ENCODE measurements at regions not wholly inside any gene's neighbourhood (a gene's known extent, or its start where the extent isn't known, plus 50 kb on each side); places are given as distances from the start of the nearest gene placed in this dataset.

GRCh38 chr21:38744861-38745260 lies 60.9 kb upstream of the ETS2 start:
- TF ChIP-seq CTCF (IDR thresholded peaks at IDR 0.05; ENCODE audit: insufficient read depth, low read depth, low read length): no peak
- CTCF ChIA-PET: interaction anchor here (1.5 to 1.7 kb wide), 2 partner anchors 10 to 393 kb away, joined by 4 read pairs; no protein-coding TSS in a partner anchor
- Histone ChIP-seq H3K27me3 (ENCODE audit: control insufficient read depth, insufficient read depth, low read length) (no peaks in the 10 kb centered on the region), H3K4me3 (ENCODE audit: low read depth, low read length) (no peak overlapping the region), H3K36me3 (ENCODE audit: control insufficient read depth, insufficient read depth, low read length) (no peaks in the 10 kb centered on the region)
- POLR2A ChIA-PET: no interaction called here
- no peak for DNase-seq (ENCODE audit: low read depth)

- no peak overlapping the region for H3K4me3 ChIP-seq (ENCODE audit: low read depth, low read length)
- ChIA-PET CTCF (no interaction called here), POLR2A (no interaction called here)
- no peak for TF ChIP-seq CTCF (IDR thresholded peaks at IDR 0.05; ENCODE audit: insufficient read depth, low read depth, low read length)
- no peaks in the 10 kb centered on the region for H3K27me3 ChIP-seq (ENCODE audit: control insufficient read depth, insufficient read depth, low read length)
- DNase-seq (ENCODE audit: low read depth): no peak
- H3K36me3 ChIP-seq (ENCODE audit: control insufficient read depth, insufficient read depth, low read length): no peaks in the 10 kb centered on the region
Observed at GRCh38 chr21:38747810-38748209, 57.9 kb upstream of the ETS2 start.

GRCh38 chr21:38751379-38752050 lies 54.2 kb upstream of the ETS2 start:
- TF ChIP-seq CTCF (IDR thresholded peaks at IDR 0.05; ENCODE audit: insufficient read depth, low read depth, low read length): no peak
- Histone ChIP-seq H3K36me3 (ENCODE audit: control insufficient read depth, insufficient read depth, low read length) (no peaks in the 10 kb centered on the region), H3K4me3 (ENCODE audit: low read depth, low read length) (no peak overlapping the region), H3K27me3 (ENCODE audit: control insufficient read depth, insufficient read depth, low read length) (no peaks in the 10 kb centered on the region)
- ChIA-PET POLR2A (no interaction called here), CTCF (interaction anchor here (1.3 to 2.6 kb wide), 2 partner anchors 17 to 386 kb away, joined by 3 to 10 read pairs; no protein-coding TSS in a partner anchor)
- DNase-seq (ENCODE audit: low read depth): no peak

GRCh38 chr21:38752051-38752505 lies 53.7 kb upstream of the ETS2 start:
- Histone ChIP-seq H3K27me3 (ENCODE audit: control insufficient read depth, insufficient read depth, low read length) (no peaks in the 10 kb centered on the region), H3K4me3 (ENCODE audit: low read depth, low read length) (no peak overlapping the region), H3K36me3 (ENCODE audit: control insufficient read depth, insufficient read depth, low read length) (no peaks in the 10 kb centered on the region)
- CTCF ChIA-PET: interaction anchor here (2.6 kb wide), 1 partner anchor 386 kb away, joined by 10 read pairs; no protein-coding TSS in a partner anchor
- no peak for DNase-seq (ENCODE audit: low read depth)
- POLR2A ChIA-PET: no interaction called here
- TF ChIP-seq CTCF (IDR thresholded peaks at IDR 0.05; ENCODE audit: insufficient read depth, low read depth, low read length): no peak

GRCh38 chr21:38753114-38753513 lies 52.6 kb upstream of the ETS2 start:
- Histone ChIP-seq H3K36me3 (ENCODE audit: control insufficient read depth, insufficient read depth, low read length) (no peaks in the 10 kb centered on the region), H3K4me3 (ENCODE audit: low read depth, low read length) (no peak overlapping the region), H3K27me3 (ENCODE audit: control insufficient read depth, insufficient read depth, low read length) (no peaks in the 10 kb centered on the region)
- ChIA-PET CTCF (interaction anchor here (0.7 to 0.8 kb wide), 2 partner anchors 19 to 276 kb away, joined by 3 read pairs; no protein-coding TSS in a partner anchor), POLR2A (no interaction called here)
- no peak for TF ChIP-seq CTCF (IDR thresholded peaks at IDR 0.05; ENCODE audit: insufficient read depth, low read depth, low read length)
- no peak for DNase-seq (ENCODE audit: low read depth)

All from BJ (cell line).